A549 (cell line): ENCODE measurements at regions not wholly inside any gene's neighbourhood (a gene's known extent, or its start where the extent isn't known, plus 50 kb on each side); places are given as distances from the start of the nearest gene placed in this dataset.

ENCODE experiments used
- ATAC-seq, 2 experiments: fragments of 200-7000 bp in 1 of 2; fragments of >200 bp in 1 of 2; cut with Nextera tagmentation in 1 of 2; cut with Tn5 transposase in 1 of 2; 3 replicates each; pipeline versions ENCODE4 v1.8.0 to v1.9.1; 2018 to 2020; ENCODE audit warnings: mild to moderate bottlenecking in 1 of 2, moderate library complexity in 1 of 2
- CTCF ChIA-PET: fragments of 300-600 bp; sonication (Branson Sonifier 250); formaldehyde crosslinking; extraction: SDS; loops from one replicate; lab custom pipeline; 2021; ENCODE audit warnings: antibody characterized with exemption, inconsistent platforms; lab: Yijun Ruan, JAX
- POLR2A ChIA-PET: fragments of 350-600 bp; formaldehyde crosslinking; extraction: SDS; loops from one replicate; lab custom pipeline; 2021; ENCODE audit warnings: antibody characterized with exemption, inconsistent platforms; lab: Yijun Ruan, JAX
- DNase-seq, 2 experiments: peaks; one replicate each; pipeline versions ENCODE4 v3.0.0 to v3.0.0-alpha.2; 2011 to 2016; ENCODE audit warnings: low read depth in 1 of 2, low spot score in 1 of 2
- FAIRE-seq: peaks from 2 replicates; lab custom pipeline; 2011; peaks lifted over from hg19 to GRCh38; lab: Jason Lieb, UNC
- H3K27ac ChIP-seq, 2 experiments: fragments of >200 bp; sonication (Bioruptor Twin); formaldehyde crosslinking; 3 replicates each; pipeline ENCODE4 v1.5.1; 2016 to 2017
- H3K4me1 ChIP-seq: fragments of >200 bp; sonication (Bioruptor Twin); formaldehyde crosslinking; 3 replicates; pipeline ENCODE4 v1.6.1; 2016
- H3K4me2 ChIP-seq: fragments of >200 bp; sonication (Bioruptor Twin); formaldehyde crosslinking; 3 replicates; pipeline ENCODE4 v1.6.1; 2016
- H3K4me3 ChIP-seq: fragments of >200 bp; sonication (Bioruptor Twin); formaldehyde crosslinking; 3 replicates; pipeline ENCODE4 v1.5.1; 2016
- H3K9me3 ChIP-seq: fragments of >200 bp; sonication (Bioruptor Twin); formaldehyde crosslinking; 3 replicates; pipeline ENCODE4 v1.6.1; 2016
- ATOH8 ChIP-seq: fragments of 250-450 bp; sonication (Bioruptor Pico); IDR thresholded peaks from 2 replicates; pipeline ENCODE4 v1.5.0; 2020; ENCODE audit warnings: low read depth, mild to moderate bottlenecking, moderate library complexity
- BCL3 ChIP-seq: fragments of >200 bp; sonication (Bioruptor Twin); formaldehyde crosslinking; IDR thresholded peaks from 3 replicates; pipeline ENCODE4 v1.6.1; 2016
- CHD2 ChIP-seq: fragments of 150-350 bp; IDR thresholded peaks from 2 replicates; pipeline ENCODE4 v1.6.1; 2014; ENCODE audit warnings: low read length; ENCODE audit not compliant: partially characterized antibody
- EHMT2 ChIP-seq: fragments of 200-600 bp; sonication (generic); IDR thresholded peaks from 2 replicates; pipeline ENCODE4 v1.6.1; 2016; ENCODE audit warnings: antibody characterized with exemption, low read depth, mild to moderate bottlenecking, moderate library complexity
- FOSB ChIP-seq: fragments of 250-450 bp; sonication (Bioruptor Pico); IDR thresholded peaks from 2 replicates; pipeline ENCODE4 v1.5.0; 2020; ENCODE audit warnings: mild to moderate bottlenecking, moderate library complexity
- FOSL2 ChIP-seq, 2 experiments: fragments of 450-650 bp in 1 of 2; fragments of >200 bp in 1 of 2; sonication (Bioruptor Twin) in 1 of 2; formaldehyde crosslinking; IDR thresholded peaks; 2 replicates each; pipeline versions ENCODE4 v1.5.0 to v1.6.1; 2016 to 2020; ENCODE audit warnings: mild to moderate bottlenecking in 1 of 2, moderate library complexity in 1 of 2
- GATA3 ChIP-seq: IDR thresholded peaks from 2 replicates; pipeline ENCODE4 v1.6.1; 2012; ENCODE audit warnings: borderline replicate concordance
- HDAC2 ChIP-seq: fragments of 200-600 bp; sonication (generic); IDR thresholded peaks from 2 replicates; pipeline ENCODE4 v1.6.1; 2016
- HES2 ChIP-seq: fragments of >200 bp; sonication (Bioruptor Twin); formaldehyde crosslinking; IDR thresholded peaks from 2 replicates; pipeline ENCODE4 v1.6.1; 2016
- HEYL ChIP-seq: fragments of 250-450 bp; sonication (Bioruptor Pico); IDR thresholded peaks from 2 replicates; pipeline ENCODE4 v1.8.0; 2021; ENCODE audit warnings: mild to moderate bottlenecking, moderate library complexity
- HOXA7 ChIP-seq: fragments of 250-450 bp; sonication (Bioruptor Pico); IDR thresholded peaks from 2 replicates; pipeline ENCODE4 v1.5.0; 2020; ENCODE audit warnings: mild to moderate bottlenecking, moderate library complexity
- JUNB ChIP-seq: fragments of >200 bp; sonication (Bioruptor Twin); formaldehyde crosslinking; IDR thresholded peaks from 2 replicates; pipeline ENCODE4 v1.6.1; 2016
- KDM1A ChIP-seq: fragments of 200-600 bp; sonication (generic); IDR thresholded peaks from 2 replicates; pipeline ENCODE4 v1.6.1; 2016; ENCODE audit warnings: low read depth, mild to moderate bottlenecking
- KDM5A ChIP-seq: fragments of 200-600 bp; sonication (generic); IDR thresholded peaks from 2 replicates; pipeline ENCODE4 v1.6.1; 2016; ENCODE audit warnings: antibody characterized with exemption, mild to moderate bottlenecking
- MAFK ChIP-seq: fragments of 450-650 bp; IDR thresholded peaks from 2 replicates; pipeline ENCODE4 v1.6.1; 2014; ENCODE audit not compliant: partially characterized antibody
- MAX ChIP-seq: IDR thresholded peaks from 2 replicates; pipeline ENCODE4 v1.6.1; 2012
- NPAS2 ChIP-seq: fragments of 250-450 bp; sonication (Bioruptor Pico); IDR thresholded peaks from 2 replicates; pipeline ENCODE4 v1.8.0; 2022; ENCODE audit warnings: mild to moderate bottlenecking, moderate library complexity, borderline replicate concordance
- PBX3 ChIP-seq: IDR thresholded peaks from 2 replicates; pipeline ENCODE4 v1.6.1; 2012
- POLR2A ChIP-seq: IDR thresholded peaks from 2 replicates; pipeline ENCODE4 v1.6.1; 2012; ENCODE audit warnings: mild to moderate bottlenecking, low read length
- RCOR1 ChIP-seq: fragments of 150-350 bp; IDR thresholded peaks from 2 replicates; pipeline ENCODE4 v1.6.1; 2014; ENCODE audit warnings: antibody characterized with exemption, low read length, low read depth
- SMC3 ChIP-seq: fragments of >200 bp; sonication (Bioruptor Twin); formaldehyde crosslinking; IDR thresholded peaks from 3 replicates; pipeline ENCODE4 v1.6.1; 2018; ENCODE audit warnings: inconsistent platforms
- TP53 ChIP-seq: fragments of 250-450 bp; sonication (Bioruptor Pico); IDR thresholded peaks from 2 replicates; pipeline ENCODE4 v1.5.0; 2021; ENCODE audit warnings: mild to moderate bottlenecking, moderate library complexity
- USF2 ChIP-seq: fragments of 450-650 bp; IDR thresholded peaks from 2 replicates; pipeline ENCODE4 v1.6.1; 2014; ENCODE audit warnings: antibody characterized with exemption
- ZFP36 ChIP-seq: fragments of 450-650 bp; IDR thresholded peaks from 2 replicates; pipeline ENCODE4 v1.6.1; 2014; ENCODE audit warnings: borderline replicate concordance; ENCODE audit not compliant: partially characterized antibody
- ZNF302 ChIP-seq: fragments of 250-450 bp; sonication (Bioruptor Pico); IDR thresholded peaks from 2 replicates; pipeline ENCODE4 v1.9.0; 2021; ENCODE audit warnings: inconsistent platforms, mild to moderate bottlenecking, moderate library complexity
- ZSCAN20 ChIP-seq: fragments of 250-450 bp; sonication (Bioruptor Pico); IDR thresholded peaks from 2 replicates; pipeline ENCODE4 v1.8.0; 2022; ENCODE audit warnings: mild to moderate bottlenecking, moderate library complexity
- WGBS: methylation state at CpG from one replicate; pipeline ENCODE4 v1.1.6; 2017; ENCODE audit errors: missing lambda C conversion rate; 5-methylcytosine and 5-hydroxymethylcytosine counted together

GRCh38 chr5:163773226-163773625, 267.8 kb downstream of the MAT2B start (continued):
- TF ChIP-seq HES2 (no peak), CHD2 (no peak), FOSB (no peak), SMC3 (no peak), KDM1A (no peak), USF2 (no peak), EHMT2 (no peak)

GRCh38 chr5:163789870-163790269, 284.5 kb downstream of the MAT2B start:
- H3K27ac ChIP-seq = no peak overlapping the region
- DNase-seq = no peak
- POLR2A ChIA-PET = no interaction called here
- no peak overlapping the region for H3K4me2 ChIP-seq
- H3K9me3 ChIP-seq = no peaks in the 10 kb centered on the region
- H3K4me1 ChIP-seq = no peaks in the 10 kb centered on the region
- no peak for ATAC-seq
- under 1% methylated on average over 3 of the region's 3 CpGs for WGBS
- H3K4me3 ChIP-seq = no peak overlapping the region
- CTCF ChIA-PET = no interaction called here
- TF ChIP-seq FOSL2 (IDR thresholded peaks at IDR 0.05) (no peak), FOSL2 (CRISPR knock-in tag; IDR thresholded peaks at IDR 0.05) (peak; percentile 33; the same call in 1 of the 2 replicates), HOXA7 (no peak)
- TF ChIP-seq, all 56 proteins: peak for 1
- FAIRE-seq = no peak

- DNase-seq (no peak), ATAC-seq (no peak), FAIRE-seq (no peak)
- Histone ChIP-seq H3K4me2 (no peak overlapping the region), H3K27ac (no peak overlapping the region), H3K4me3 (no peak overlapping the region), H3K4me1 (no peaks in the 10 kb centered on the region), H3K9me3 (no peaks in the 10 kb centered on the region)
- ChIA-PET POLR2A (no interaction called here), CTCF (no interaction called here)
- TF ChIP-seq ZSCAN20 (CRISPR knock-in tag) (no peak), POLR2A (no peak), ZNF302 (no peak)
- 3% methylated on average over 2 of the region's 2 CpGs for WGBS
Observed at GRCh38 chr5:163790497-163790896, 285.1 kb downstream of the MAT2B start.

- Histone ChIP-seq H3K9me3 (no peaks in the 10 kb centered on the region), H3K4me1 (no peaks in the 10 kb centered on the region), H3K27ac (no peak overlapping the region), H3K4me2 (no peak overlapping the region), H3K4me3 (no peak overlapping the region)
- no peak for DNase-seq
- ChIA-PET CTCF (no interaction called here), POLR2A (no interaction called here)
- FAIRE-seq = no peak
- 44% methylated on average over 2 of the region's 2 CpGs for WGBS
- TF ChIP-seq MAFK = peak; percentile 41
- TF ChIP-seq RCOR1 = no peak
- no peak for ATAC-seq
Observed at GRCh38 chr5:163794993-163795392, 289.6 kb downstream of the MAT2B start.

GRCh38 chr5:163807781-163808180, 302.4 kb downstream of the MAT2B start:
- Histone ChIP-seq H3K4me2 (no peak overlapping the region), H3K4me1 (no peaks in the 10 kb centered on the region), H3K9me3 (no peaks in the 10 kb centered on the region), H3K4me3 (no peak overlapping the region), H3K27ac (no peak overlapping the region)
- POLR2A ChIA-PET = no interaction called here
- ATAC-seq = no peak
- TF ChIP-seq HDAC2 (no peak), JUNB (no peak), FOSL2 (IDR thresholded peaks at IDR 0.05) (no peak), FOSL2 (CRISPR knock-in tag; IDR thresholded peaks at IDR 0.05) (no peak), PBX3 (no peak), KDM5A (no peak), ATOH8 (CRISPR knock-in tag) (no peak), MAFK (no peak), HEYL (CRISPR knock-in tag) (no peak), KDM1A (no peak), NPAS2 (no peak), TP53 (no peak), GATA3 (no peak), BCL3 (no peak), ZFP36 (no peak), MAX (no peak)
- DNase-seq = no peak
- 2% methylated on average over 2 of the region's 2 CpGs for WGBS
- CTCF ChIA-PET = no interaction called here
- no peak for FAIRE-seq
